Esophagus squamous epithelium (tissue), 4 donors: ENCODE measurements at regions not wholly inside any gene's neighbourhood (a gene's known extent, or its start where the extent isn't known, plus 50 kb on each side); places are given as distances from the start of the nearest gene placed in this dataset.

Source experiments
- CTCF ChIP-seq, 6 experiments: fragments of 450-650 bp in 4 of 6; fragments of 200-600 bp in 2 of 6; sonication (generic) in 2 of 6; IDR thresholded peaks; one replicate each; pipeline ENCODE4 v1.5.1; 2016 to 2019; ENCODE audit warnings: antibody characterized with exemption in 6 of 6, mild to moderate bottlenecking in 4 of 6, moderate library complexity in 4 of 6
- POLR2A ChIP-seq, 4 donors: fragments of 450-650 bp; IDR thresholded peaks; one replicate each; pipeline ENCODE4 v1.6.1; 2017; ENCODE audit warnings: antibody characterized with exemption in 4 of 4, mild to moderate bottlenecking in 4 of 4, moderate library complexity in 3 of 4

DNA sequence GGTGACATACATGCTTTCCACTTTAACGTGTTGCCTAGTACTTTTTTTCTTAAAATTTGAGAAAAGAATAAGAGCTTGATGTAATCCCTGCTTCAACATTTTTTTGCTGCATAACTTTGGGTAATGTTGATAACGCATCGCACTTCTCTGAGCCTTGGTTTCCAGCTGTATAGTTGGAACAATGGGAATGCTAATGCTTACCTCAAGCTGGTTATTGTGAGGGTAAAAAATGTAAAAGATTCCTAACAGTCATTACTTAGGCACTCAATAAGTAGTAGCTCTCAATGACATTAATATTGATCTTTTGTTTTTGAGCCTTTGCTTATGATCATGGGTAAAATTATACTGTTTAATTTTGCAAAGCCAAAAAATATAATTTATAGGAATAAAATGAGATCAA, 683.3 kb upstream of the CXADR start:
- TF ChIP-seq CTCF (IDR thresholded peaks at IDR 0.05) = no peak
- TF ChIP-seq POLR2A (IDR thresholded peaks at IDR 0.05) = no peak
